ENCODE measurements at regions not wholly inside any gene's neighbourhood (a gene's known extent, or its start where the extent isn't known, plus 50 kb on each side); places are given as distances from the start of the nearest gene placed in this dataset.
A peak's percentile ranks its signal among the peaks of the same experiment; 100 is the strongest.

DNA sequence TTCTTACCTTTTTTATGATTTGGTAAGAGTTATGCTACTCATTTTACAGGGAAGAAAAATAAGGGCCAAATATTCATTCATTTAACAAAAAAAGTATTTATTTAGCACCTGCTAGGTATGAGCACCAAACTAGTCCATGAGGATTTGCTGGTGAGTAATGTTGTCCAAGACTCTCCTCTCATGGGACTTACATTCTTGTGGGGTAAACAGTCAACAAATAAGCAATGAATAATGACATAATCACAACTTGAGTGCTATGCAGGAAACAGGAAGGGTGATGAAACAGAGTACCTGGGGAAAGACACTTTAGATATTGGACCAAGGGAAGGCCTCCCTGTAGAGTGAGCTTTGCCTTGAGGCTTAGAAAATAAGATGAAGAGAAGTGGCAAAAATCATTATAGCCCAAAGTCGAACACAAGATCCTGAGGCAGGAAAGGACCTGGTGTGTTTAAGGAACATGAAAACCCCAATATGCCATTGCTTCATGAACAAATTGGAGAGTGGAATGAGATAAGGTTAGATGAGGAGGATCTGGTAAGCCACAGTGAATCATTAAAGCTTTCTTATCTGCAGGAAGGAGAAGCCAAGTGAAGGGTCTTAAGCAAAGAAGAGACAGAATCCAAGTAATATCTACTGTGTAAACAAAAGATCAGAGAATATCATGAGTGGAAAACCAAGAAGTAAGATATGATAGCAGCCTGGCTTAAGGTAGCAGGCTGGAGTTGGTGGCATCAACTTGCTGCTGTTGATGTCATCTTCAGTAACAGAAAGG is 294.5 kb upstream of the NBEA start:
- TF ChIP-seq GATA3 (IDR thresholded peaks at IDR 0.05; ENCODE audit: low read depth, low read length) (no peak), GATA2 (IDR thresholded peaks at IDR 0.05; ENCODE audit: low read depth, low read length) (no peak)

DNA sequence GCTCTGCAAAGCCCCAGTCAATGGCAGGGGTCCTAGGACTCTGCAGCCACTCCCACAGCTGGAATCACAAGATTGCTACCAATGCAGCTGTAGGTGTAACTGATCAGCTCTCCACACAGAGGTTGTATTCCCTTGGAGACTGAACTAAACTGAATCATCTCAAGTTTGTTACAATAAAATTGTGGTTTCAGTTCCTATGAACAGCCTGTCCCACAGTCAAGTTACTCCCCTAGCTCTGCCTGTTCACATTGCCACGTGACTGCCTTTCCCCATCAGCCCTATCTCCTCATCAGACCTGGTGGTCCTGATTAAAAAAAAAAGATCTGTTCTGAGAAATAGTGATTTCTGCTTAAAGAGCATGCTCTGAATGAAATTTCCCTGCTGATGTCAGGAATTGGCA is 287.9 kb upstream of the NBEA start:
- TF ChIP-seq GATA2 (IDR thresholded peaks at IDR 0.05; ENCODE audit: low read depth, low read length), result peak; percentile 57
- peak; percentile 42; the same call in 1 of the 2 replicates for TF ChIP-seq GATA3 (IDR thresholded peaks at IDR 0.05; ENCODE audit: low read depth, low read length)

DNA sequence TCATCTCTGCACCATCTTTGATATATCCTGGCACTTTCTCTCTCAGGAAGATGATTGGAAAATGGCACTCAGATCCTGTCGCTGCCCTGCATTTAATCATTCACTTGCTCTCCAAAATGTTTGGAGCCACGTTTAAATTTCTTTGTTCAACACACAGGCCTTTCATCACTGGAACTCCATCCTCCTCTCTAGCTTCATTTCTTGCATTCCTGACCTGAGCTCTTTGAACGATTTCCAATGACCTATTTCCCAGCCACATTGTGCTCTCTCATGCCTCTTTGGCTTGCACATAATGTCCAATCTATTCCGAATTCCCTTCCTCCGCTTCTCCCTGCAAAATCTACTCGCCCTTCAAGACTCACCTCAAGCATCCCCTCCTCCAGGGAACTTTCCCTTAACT is 287.4 kb upstream of the NBEA start:
- TF ChIP-seq GATA3 (IDR thresholded peaks at IDR 0.05; ENCODE audit: low read depth, low read length) (no peak), GATA2 (IDR thresholded peaks at IDR 0.05; ENCODE audit: low read depth, low read length) (no peak)

GRCh38 chr13:34655554-34655953 is 286.5 kb upstream of the NBEA start:
- TF ChIP-seq GATA2 (IDR thresholded peaks at IDR 0.05; ENCODE audit: low read depth, low read length) (no peak), GATA3 (IDR thresholded peaks at IDR 0.05; ENCODE audit: low read depth, low read length) (no peak)

- no peak for TF ChIP-seq GATA3 (IDR thresholded peaks at IDR 0.05; ENCODE audit: low read depth, low read length)
- no peak for TF ChIP-seq GATA2 (IDR thresholded peaks at IDR 0.05; ENCODE audit: low read depth, low read length)
These were observed 284.4 kb upstream of the NBEA start for GRCh38 chr13:34657716-34658115.

GRCh38 chr13:34667286-34668218 is 274.5 kb upstream of the NBEA start:
- 0 out of 2 replicates have a peak, but pooled peaks have one; percentile 37 for TF ChIP-seq GATA3 (IDR thresholded peaks at IDR 0.05; ENCODE audit: low read depth, low read length)
- peak; percentile 74 for TF ChIP-seq GATA2 (IDR thresholded peaks at IDR 0.05; ENCODE audit: low read depth, low read length)

DNA sequence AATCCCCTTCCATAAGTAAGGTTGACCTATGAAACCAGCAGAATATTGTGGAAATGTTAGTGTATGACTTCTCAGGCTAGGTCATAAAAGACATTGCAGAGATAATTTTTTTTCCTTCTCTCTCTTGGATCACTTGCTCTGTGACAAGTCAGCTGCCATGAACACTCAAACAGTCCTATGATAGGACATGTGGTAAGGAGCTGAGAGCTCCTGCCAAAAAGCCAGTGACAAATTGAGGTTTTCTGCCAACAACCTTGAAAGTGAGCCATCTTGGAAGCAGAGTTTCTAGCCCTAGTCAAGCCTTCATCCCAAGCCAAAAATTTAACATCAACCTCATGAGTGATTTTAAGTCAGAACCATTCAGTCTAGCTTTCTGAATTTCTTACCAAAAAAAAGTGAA is 270.9 kb upstream of the NBEA start:
- TF ChIP-seq GATA3 (IDR thresholded peaks at IDR 0.05; ENCODE audit: low read depth, low read length), result no peak
- TF ChIP-seq GATA2 (IDR thresholded peaks at IDR 0.05; ENCODE audit: low read depth, low read length), result no peak

DNA sequence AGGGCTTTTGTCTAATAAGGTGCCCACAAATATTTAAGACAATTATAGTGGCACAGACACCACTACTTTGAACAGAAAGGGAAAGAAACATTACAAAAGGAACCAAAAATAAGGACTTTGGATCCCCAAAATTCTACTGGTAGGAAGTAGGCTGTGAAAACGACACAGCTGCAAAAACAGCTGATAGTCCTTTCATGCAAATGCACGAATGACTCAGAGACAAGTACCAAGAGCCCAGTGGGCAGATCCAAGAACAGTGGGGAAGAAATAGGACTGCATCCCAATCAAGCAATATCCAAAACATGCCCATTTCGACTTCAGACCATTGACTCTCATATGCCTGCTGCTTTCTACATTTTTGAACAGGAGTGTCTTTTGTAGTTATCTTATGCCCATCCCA is 269.4 kb upstream of the NBEA start:
- TF ChIP-seq GATA2 (IDR thresholded peaks at IDR 0.05; ENCODE audit: low read depth, low read length) (no peak), GATA3 (IDR thresholded peaks at IDR 0.05; ENCODE audit: low read depth, low read length) (no peak)

GRCh38 chr13:34675626-34676025 is 266.4 kb upstream of the NBEA start:
- TF ChIP-seq GATA2 (IDR thresholded peaks at IDR 0.05; ENCODE audit: low read depth, low read length) (no peak), GATA3 (IDR thresholded peaks at IDR 0.05; ENCODE audit: low read depth, low read length) (no peak)

GRCh38 chr13:34678154-34678553 is 263.9 kb upstream of the NBEA start:
- no peak for TF ChIP-seq GATA2 (IDR thresholded peaks at IDR 0.05; ENCODE audit: low read depth, low read length)
- no peak for TF ChIP-seq GATA3 (IDR thresholded peaks at IDR 0.05; ENCODE audit: low read depth, low read length)

GRCh38 chr13:34681405-34681955 is 260.6 kb upstream of the NBEA start:
- TF ChIP-seq GATA2 (IDR thresholded peaks at IDR 0.05; ENCODE audit: low read depth, low read length) (no peak), GATA3 (IDR thresholded peaks at IDR 0.05; ENCODE audit: low read depth, low read length) (no peak)

DNA sequence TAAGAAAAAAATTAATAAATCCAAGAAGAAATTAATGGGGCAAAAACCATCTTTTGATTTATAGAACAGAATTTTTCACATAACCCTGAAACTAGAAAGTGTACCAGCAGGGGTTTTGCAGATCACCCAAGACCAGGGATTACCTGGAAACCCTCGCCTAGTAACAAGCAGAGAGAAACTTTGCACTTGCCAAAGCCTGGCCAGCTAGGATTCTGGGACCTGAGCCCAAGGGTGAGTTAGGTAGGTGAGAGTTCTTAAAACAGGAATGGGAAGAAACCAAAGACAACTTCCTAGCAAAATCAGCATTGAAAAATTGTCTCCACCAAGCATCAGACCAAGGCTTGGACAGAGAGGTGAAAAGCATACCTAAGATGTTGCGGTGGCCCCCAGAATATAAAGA is 247.0 kb upstream of the NBEA start:
- no peak for TF ChIP-seq GATA2 (IDR thresholded peaks at IDR 0.05; ENCODE audit: low read depth, low read length)
- no peak for TF ChIP-seq GATA3 (IDR thresholded peaks at IDR 0.05; ENCODE audit: low read depth, low read length)

- TF ChIP-seq GATA3 (IDR thresholded peaks at IDR 0.05; ENCODE audit: low read depth, low read length), result no peak
- no peak for TF ChIP-seq GATA2 (IDR thresholded peaks at IDR 0.05; ENCODE audit: low read depth, low read length)
These were observed 245.8 kb upstream of the NBEA start for GRCh38 chr13:34696296-34696695.

DNA sequence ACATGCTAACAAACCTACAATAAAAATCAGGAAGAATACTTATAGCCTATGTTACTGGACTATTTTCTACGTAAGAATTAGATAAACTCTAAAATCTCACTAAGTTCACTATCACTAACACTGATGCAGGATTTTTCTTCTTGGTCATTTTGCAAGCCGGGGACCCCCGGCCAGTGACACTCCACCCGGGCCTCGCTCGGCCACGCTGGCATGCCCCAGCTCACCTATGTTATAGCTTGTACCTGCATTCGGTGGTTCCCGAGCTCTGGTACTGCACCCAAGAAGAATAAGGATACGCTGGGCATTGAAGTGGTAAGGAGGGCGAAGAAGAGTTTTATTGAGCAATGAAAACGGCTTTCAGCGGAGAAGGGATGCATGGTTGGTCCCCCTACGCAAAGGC is 245.3 kb upstream of the NBEA start:
- TF ChIP-seq GATA2 (IDR thresholded peaks at IDR 0.05; ENCODE audit: low read depth, low read length), result no peak
- no peak for TF ChIP-seq GATA3 (IDR thresholded peaks at IDR 0.05; ENCODE audit: low read depth, low read length)

Data from SH-SY5Y (cell line).